ENCODE measurements at regions not wholly inside any gene's neighbourhood (a gene's known extent, or its start where the extent isn't known, plus 50 kb on each side); places are given as distances from the start of the nearest gene placed in this dataset.

GRCh38 chr1:59230622-59231021 lies 66.3 kb upstream of the FGGY start:
- no peak for DNase-seq

- DNase-seq, result peak; percentile 80
These were observed 64.7 kb upstream of the FGGY start for GRCh38 chr1:59232216-59232615.

- DNase-seq, result no peak
These were observed 63.5 kb upstream of the FGGY start for GRCh38 chr1:59233444-59233843.

GRCh38 chr1:59236721-59237545 lies 60.0 kb upstream of the FGGY start:
- no peak for DNase-seq

GRCh38 chr1:59237900-59238299 lies 59.0 kb upstream of the FGGY start:
- no peak for DNase-seq

GRCh38 chr1:59238333-59238934 lies 58.5 kb upstream of the FGGY start:
- DNase-seq, result peak; percentile 46

- DNase-seq, result no peak
These were observed 57.9 kb upstream of the FGGY start for GRCh38 chr1:59238993-59239392.

GRCh38 chr1:59241909-59242308 lies 55.0 kb upstream of the FGGY start:
- no peak for DNase-seq

- DNase-seq, result no peak
These were observed 54.5 kb upstream of the FGGY start for GRCh38 chr1:59242370-59242769.

GRCh38 chr1:59243550-59243949 lies 53.3 kb upstream of the FGGY start:
- peak; percentile 33 for DNase-seq

- DNase-seq, result no peak
These were observed 52.9 kb upstream of the FGGY start for GRCh38 chr1:59243978-59244377.

- DNase-seq, result no peak
These were observed 52.0 kb upstream of the FGGY start for GRCh38 chr1:59244891-59245290.

All from NCI-H1092 (cell line).